DMS53 treated with DMSO at 0.1 percent for 48 hours (cell line): ENCODE measurements at regions not wholly inside any gene's neighbourhood (a gene's known extent, or its start where the extent isn't known, plus 50 kb on each side); places are given as distances from the start of the nearest gene placed in this dataset.

Source experiments
- DNase-seq: peaks from one replicate; lab custom pipeline; 2025; ENCODE audit not compliant: unreplicated experiment; lab: John Stamatoyannopoulos, UW

DNA sequence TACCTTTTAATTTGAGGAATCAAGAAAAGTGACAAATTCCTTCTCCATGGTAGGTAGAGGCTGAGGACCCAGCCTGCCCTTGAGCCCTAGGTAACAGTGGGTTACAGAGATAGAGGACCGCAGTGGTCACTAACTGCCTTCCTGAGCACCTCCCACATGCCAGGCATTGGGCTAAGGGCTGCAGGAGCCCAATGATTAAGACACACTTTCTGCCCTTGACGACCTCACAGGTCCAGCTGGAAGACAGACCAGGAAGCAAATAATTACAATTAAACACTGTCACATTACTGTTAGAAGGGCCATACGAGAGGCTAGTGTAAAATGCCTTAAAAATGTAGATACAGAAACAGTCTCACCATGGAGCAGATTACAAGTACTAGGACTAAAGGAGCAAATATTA, 156.8 kb upstream of the NFE2L3 start:
- DNase-seq: peak; percentile 60

DNA sequence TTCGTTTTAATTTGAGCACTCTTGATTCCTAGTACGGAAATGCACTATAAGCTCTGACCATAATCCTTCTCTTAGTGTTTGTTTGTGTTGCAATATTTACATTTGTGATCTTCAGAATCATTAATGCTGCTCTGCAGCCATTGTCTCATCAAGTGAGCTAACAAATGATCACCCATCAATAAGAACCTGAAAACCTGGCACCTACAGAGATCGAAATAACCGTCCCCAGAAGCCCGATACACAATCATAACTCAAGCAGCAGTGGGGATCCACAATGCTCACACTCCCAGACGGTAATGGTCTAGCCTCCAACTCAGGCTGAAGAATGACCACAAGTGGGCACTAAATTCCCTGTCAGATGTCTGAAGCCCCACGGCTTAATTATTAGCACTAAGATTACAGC, 156.0 kb upstream of the NFE2L3 start:
- DNase-seq: peak; percentile 84

DNA sequence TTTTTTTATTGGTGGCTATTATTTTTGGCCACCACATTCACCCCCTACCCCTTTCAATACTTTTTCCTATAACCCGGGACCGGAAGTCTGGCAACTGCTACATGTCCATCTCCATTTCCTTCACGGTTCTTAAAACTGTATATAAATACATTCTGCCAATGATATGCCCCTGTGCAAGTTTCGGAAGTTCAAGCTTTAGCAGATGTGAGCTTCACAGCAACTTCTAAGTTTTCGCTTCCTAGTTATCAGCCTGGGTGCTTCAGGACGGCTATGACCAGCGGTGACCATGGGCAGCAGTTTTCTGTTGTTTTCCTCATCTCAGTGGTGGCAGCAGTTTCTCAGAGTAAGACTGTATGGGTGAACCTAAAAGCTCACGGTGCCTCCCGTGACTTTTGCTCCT, 153.5 kb upstream of the NFE2L3 start:
- no peak for DNase-seq

DNA sequence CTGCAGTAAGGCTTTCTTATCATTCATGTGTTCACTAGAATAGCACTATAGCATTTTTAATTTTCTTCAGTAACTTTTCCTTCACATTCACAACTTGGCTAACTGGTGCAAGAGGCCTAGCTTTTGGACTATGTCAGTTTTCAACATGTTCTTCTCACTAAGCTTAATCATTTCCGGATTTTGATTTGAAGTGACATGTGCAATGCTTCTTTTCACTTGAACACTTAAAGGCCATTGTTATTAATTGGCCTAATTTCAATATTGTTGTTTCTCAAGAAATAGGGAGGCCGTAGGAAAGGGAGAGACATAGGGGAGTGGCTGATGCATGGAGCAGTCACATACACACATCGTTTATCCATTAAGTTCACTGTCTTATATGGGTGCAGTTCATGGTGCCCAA, 151.2 kb upstream of the NFE2L3 start:
- DNase-seq: no peak

DNA sequence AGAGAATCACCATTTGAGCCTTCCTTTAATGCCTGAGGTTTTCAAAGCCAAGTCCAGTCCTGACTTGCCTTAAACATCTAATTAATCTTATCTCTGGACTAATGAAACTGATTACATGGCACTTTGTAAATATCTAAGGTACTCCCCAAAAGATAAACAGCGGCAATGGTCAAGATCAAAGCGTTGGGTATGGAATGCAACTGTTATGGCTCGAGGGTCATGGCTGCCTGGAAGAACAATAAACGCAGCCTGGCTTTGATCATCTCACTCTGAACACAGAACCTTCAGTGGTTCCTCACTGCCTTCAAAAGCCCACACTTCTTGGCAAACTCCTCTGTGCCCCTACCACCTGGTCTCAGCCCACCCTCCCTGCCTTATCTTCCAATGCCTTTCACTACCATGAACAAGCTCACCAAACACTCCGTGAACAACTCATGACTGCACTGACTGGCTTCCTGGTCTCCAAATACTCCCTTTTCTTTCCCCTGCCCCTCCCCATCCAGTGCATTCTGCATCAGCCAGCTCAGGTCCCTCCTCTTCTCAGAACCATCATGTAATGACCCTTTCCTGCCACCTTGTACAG, 150.2 kb upstream of the NFE2L3 start:
- DNase-seq: no peak

DNA sequence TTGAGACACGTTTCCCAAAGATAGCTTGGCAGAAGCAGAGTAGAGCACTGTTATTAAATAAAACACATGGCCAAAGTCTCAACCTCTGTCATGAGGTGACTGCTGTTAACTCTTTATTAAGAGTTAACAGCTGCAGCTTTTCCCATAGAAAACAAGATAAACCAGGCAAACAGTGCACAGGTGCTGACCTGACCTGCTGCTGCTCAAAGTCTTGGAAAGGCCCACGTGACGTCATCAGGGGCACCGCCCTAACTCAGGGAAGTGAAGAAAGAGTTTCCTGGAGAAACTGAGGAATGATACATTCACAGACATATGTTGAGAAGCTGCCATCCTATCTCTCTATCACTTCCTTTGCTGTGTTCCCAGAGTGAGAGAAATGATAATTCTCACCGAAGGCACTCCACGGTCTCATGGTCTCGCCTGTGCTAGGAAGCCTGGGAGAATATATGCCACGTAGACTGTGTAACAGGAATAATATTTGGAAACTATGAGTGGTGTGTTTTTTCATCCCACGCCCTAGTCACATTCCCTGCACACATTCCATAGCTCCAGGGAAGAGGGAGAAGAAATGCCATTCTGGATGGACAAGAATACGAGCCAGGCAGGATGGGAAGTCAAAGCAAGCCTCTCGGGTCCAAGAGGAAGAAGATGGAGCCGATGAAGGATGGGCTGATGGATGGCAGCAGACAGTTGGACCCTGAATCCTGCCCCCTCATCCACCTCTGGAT, 146.2 kb upstream of the NFE2L3 start:
- peak; percentile 28 for DNase-seq

DNA sequence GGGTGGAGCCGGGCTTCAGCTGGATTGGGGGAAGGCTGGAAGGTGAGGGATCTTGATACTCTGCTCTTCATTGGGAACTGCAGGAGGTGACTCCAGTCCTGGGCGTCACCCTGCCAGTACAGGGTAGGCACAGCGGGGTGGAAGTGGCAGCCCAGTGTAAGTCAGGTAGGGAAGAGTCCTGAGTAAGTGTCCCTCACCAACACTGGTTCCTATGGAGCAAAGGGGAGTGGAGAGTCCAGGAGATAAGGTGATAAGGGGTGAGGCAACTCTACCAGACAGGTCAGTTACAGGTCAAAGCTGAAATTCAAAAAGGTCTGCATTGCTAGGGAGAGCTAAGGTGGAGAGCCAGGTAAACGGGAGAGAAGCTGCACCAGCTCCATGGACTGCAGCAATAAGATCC, 145.6 kb upstream of the NFE2L3 start:
- no peak for DNase-seq

DNA sequence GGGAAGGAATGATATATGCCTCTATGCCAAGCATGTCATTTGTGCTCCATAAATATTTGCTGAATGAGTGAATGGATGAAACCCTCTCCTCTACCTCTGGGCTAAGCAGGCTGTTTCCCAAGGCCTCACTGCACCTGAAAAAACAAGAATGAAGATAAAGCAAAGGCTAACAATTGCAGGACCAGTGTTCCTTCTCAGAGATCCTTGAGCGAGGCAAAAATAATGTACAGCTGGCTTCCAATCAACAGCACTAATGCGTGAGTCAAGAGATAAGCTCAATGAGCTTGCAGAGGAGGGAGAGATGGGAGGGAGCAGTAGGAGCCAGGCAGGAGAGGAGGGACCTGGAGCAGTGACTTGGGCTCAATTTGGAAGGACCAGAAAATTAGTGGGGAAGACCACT, 144.5 kb upstream of the NFE2L3 start:
- DNase-seq: no peak

DNA sequence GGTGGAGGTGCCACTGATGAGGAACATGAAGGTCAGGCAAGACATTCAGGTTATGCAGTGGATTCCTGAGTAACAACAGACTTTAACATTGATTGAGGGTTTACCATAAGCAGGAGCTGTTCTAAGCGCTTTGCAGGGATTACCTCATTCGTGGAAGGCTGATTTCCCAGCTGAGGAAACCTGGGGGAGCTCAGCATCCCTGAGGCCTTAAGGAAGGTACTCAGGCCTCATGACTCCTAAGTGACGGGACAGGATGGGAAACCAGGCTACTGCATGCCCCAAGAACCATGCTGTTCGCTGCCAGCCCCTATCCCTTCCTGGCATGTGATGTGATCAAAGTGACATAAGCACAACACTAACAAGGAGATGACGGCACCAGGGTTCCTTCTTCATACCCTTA, 143.6 kb upstream of the NFE2L3 start:
- DNase-seq: no peak

DNA sequence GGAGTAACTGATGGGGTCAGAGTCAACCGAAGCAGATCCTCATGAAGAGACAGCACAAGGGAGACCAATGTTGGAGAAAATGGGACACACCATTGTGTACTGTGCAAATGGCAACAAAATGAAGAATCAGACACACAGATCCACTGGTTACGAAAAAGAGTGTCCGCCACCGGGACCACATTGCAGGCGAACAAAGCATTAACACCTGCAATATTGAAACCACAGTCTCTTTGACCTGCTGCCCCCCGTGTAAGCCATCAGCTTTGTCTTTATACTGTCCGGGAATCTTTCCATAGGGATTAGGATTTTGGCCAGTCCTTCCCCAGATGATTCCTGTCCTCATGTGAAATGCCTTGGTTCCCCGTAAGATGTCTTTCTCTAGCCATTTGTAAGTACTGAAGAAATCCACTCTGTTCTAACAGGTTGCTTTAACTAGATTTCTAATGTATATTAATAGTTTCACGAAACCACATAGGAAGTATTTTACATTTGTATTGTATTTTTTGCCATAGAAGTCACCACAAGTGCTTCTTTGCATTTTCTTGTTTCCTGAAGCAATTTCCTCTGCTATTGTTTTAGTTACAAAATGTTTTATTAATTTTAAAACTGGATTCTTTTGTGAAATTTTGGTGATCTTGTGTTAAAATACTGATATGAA, 140.8 kb upstream of the NFE2L3 start:
- no peak for DNase-seq

DNA sequence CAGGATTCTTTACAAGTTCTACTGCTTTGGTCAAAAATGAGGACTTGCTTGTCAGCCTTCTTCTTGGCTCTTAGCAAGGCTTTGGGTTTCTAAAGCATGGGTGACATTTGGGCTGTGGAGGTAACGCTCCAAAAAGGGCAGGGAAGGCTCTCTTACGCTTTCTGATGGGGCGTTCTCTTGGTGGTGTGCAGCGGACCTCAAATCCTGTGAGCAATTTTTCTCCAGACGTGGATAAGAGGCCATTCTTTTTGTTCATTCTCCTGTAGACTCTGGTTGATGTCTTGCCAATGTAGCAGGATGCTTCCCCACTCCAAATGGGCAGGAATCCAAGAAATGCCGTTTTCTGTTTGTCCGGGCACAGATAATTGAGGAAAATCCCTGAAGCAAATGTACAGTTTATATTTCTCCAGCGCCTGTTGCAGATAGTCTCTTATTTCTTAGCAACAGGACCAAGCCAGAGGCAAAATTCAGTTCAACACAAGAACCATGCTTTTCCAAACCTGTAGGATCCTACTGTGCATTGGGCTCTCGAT, 138.4 kb upstream of the NFE2L3 start:
- DNase-seq: no peak

DNA sequence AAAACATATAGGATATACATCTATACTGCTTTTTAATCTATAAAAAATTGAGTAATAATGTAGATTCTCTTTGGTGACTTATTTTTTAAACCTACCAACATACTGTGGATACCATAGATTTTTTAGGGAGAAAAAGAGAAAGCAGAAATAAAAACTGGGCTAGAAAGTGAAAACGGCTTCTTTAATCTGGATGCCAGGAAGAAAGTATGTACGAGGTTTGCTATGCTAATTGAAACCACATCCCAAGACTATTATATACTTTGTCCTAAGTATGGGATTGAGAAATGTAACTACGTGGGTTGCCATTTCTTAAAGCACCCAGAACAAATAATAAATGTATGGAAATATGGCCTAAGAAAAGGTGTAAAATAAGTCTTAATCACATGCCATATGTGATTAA, 129.0 kb upstream of the NFE2L3 start:
- no peak for DNase-seq

DNA sequence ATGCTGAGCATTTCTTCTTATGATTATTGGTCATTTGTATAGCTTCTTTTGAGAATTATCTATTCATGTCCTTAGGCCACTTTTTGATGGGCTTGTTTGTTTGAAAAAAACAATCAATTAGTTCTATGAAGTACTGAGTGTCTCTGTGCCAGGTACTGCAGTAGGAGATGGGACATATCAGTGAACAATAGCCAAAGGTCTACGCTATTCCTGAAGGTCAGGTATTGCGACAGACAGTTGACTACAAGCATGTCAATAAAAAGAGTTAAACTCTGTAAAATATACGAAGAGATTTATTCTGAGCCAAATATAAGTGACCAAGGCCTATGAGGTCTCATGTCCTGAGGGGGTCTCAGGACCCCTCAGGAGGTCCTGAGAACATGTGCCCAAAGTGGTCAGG, 122.1 kb upstream of the NFE2L3 start:
- no peak for DNase-seq

DNA sequence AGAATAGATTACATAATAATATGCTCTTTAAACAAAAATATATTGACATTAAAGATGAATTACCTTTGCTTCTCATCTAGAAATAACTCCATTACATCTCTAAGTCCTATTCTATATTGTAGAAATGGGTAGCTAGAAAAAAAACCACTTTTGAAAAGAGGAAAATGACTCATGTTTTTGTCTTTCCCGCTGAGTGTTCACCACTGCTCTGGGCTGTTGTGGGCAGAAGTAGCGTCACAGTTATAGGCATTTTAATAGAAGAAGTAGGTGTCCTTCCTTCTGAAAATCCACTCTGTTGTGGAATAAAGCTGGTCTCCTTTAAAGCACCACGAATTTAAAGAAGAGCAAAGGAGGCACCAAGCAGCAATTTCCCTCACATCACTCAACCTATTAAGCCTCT, 117.6 kb upstream of the NFE2L3 start:
- no peak for DNase-seq

DNA sequence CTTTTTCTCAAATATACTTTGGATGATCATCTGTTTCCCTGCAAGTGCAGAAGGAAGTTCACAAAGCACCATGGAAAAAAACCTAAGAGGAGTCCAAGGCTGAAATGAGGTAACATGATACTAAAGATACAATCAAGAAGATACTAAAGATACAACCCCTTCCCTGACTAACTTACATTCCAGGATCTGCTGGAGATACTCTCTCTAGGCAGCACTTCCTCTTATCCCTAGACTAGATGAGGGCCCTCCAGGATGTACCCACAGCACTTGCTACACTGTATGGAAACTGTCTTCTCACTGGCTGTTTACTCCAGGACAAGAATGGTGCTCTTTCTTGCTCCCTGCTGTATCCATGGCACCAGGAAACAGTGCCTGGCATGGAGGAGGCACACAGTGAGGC, 116.4 kb upstream of the NFE2L3 start:
- no peak for DNase-seq

DNA sequence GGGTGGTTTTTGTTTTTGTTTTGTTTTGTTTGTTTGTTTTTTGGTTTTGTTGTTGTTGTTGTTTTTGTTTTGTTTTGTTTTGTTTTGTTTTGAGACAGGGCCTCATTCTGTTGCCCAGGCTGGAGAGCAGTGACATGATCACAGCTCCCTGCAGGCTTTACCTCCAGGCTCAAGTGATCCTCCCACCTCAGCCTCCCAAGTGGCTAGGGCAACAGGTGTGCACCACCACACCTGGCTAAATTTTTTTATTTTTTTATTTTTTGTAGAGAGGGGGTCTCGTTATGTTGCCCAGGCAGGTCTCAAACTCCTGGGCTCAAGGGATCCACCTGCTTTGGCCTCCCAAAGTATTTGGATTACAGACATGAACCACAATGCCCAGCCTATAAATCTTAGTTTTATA, 115.9 kb upstream of the NFE2L3 start:
- no peak for DNase-seq

DNA sequence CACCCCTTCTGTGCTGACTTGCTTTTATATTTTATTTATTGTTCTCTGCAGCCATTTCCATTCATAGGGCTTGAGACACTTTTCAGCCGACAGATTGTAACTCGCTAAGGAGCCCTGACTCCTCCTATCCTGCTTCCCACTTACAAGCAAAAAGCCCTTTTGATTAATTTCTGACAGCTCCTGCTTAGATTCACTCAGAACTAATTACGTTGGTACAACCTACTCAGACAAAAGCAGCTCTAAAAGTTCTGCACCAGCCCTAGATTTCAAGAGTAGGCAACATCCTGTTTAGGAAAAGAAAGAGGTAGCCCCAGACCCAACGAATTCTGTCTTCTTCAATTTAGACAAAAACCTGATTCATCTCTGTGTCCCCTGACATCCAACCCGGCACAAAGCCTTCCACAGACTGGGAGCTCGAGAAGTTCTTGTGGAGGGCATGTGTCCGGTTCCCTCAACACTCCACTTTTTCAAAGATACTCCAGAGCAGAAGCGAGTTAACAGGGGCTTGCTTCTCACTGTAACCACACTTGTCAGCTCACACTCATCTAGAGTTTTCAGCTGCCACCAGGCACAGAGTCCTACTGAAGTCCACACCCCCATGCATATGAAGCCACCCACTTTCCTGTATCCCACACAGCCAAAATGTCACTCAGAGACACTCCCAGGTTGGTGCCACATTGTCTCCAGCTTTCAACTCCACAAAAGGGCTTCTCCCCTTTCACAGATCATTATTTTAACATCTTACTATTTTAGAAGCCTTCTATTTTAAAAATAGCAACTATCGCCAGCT, 113.6 kb upstream of the NFE2L3 start:
- no peak for DNase-seq

DNA sequence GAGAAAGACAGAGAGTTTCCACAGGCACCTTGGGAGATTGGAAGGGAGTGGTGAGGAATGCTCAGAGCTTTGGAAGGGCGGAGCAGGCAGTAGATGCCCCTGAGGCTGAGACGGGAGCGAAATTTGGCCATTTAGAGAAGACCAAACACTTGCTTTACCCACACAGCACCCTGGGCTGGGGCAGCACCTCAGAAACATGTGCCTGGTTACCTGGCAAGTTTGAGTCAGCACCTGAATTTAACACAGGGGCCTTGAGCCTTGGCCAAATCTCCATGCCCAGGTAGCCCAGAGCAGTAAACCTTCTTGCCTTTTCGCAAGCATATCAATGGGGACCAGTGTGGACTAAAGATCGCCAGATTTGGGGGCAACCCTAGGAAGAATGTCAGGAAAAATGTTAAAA, 111.9 kb upstream of the NFE2L3 start:
- DNase-seq: no peak

DNA sequence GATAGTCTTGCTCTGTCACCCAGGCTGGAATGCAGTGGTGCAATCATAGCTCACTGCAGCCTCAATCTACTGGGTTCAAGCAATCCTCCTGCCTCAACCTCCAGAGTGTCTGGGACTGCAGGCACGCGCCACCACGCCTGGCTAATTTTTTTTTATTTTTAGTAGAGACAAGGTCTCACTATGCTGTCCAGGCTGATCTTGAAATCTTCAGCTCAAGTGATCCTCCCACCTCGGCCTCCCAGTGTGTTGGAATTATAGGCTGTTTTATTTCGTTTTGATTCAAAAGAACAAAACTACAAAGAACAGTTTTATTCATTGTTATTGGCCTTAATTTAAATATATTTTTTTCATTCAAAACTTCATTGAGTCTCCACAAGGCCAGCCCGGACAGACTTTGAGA, 109.8 kb upstream of the NFE2L3 start:
- DNase-seq: no peak

DNA sequence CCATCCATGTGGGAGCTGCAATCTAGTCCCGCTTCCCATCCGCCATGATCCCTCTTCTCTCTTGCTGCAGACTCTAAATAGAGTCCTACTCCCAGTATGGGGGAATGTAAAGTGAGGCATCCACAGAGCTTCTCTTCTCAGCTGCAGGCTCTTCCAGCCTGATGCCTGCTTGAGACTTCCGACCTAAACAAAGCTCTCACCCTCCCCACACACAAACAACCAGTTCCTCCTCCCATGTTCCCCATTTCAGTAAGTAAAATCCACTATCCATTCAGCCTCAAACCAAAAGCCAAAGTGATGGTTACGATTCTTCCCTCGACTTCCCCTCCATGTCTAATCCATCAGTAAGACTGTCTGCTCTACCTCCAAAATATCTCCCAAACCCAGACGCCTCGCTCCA, 108.2 kb upstream of the NFE2L3 start:
- DNase-seq: no peak

DNA sequence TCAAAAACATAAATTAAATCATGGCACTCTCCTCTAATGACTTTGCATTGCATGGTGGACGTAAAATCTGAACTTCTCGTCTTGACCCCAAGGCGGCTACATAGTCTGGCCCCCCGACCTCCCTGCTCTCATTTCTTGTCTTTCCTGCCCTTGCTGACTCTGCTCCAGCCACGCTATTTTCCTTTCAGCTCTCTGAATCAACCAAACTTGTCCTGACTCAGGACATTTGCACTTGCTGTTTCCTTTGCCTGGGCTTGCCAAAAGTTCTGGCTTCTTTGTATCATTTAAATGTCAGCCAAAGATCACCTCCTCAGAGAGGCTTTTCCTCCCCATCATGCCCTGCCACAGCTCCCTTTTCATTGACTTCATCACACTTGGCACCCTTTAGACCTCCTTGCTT, 107.7 kb upstream of the NFE2L3 start:
- DNase-seq: no peak

DNA sequence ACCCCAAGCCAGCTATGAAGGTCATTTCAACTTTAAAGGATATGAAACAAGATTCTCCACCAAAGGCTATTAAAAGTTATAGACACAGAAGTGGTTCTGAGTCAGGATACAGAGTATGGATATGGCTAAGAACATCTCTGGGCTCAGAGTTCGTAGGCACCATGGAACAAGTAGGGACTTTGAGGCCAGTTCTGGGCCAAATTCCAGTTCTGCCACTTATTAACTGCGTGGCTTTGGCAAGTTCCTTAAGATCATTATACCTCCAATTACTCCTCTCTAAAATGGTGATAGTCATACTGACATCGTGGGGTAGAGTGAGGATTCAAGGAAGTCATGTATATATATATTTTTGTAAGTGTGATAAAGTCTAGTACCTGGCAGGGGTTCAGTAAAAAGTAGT, 105.8 kb upstream of the NFE2L3 start:
- no peak for DNase-seq
